HG03135 (cell line): ENCODE measurements at regions not wholly inside any gene's neighbourhood (a gene's known extent, or its start where the extent isn't known, plus 50 kb on each side); places are given as distances from the start of the nearest gene placed in this dataset.
"Not testable (repeated sequence)": the region's sequence is repeated elsewhere in the genome, so short reads cannot be mapped to it uniquely, and the experiment has no call there.

ENCODE experiments used
- ATAC-seq: cut with Tn5 transposase; IDR thresholded peaks from one replicate; pipeline ENCODE4 v1.9.1; 2021; ENCODE audit warnings: mild to moderate bottlenecking, moderate library complexity; ENCODE audit not compliant: unreplicated experiment

DNA sequence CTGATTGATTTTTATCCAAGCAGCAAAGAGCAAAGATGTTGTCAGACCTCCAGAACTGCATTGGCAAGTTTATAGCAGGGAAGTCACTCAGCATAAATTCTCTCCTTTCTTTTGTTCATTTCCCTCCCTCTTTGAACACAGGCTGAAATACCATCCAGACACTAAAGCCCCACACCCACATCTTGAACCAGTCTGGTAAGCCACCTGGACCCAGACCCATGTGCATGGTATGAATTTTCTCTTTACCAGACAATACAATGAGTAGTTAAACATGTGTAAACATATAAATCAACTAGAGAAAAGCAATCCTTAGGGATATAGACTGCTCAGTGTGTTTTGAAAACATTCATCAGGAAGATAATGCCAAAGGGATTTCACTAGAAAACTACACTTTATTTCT lies 488.3 kb upstream of the FLRT2 start:
- ATAC-seq, result no peak

GRCh38 chr14:85042301-85042700 lies 487.6 kb upstream of the FLRT2 start:
- no peak for ATAC-seq

DNA sequence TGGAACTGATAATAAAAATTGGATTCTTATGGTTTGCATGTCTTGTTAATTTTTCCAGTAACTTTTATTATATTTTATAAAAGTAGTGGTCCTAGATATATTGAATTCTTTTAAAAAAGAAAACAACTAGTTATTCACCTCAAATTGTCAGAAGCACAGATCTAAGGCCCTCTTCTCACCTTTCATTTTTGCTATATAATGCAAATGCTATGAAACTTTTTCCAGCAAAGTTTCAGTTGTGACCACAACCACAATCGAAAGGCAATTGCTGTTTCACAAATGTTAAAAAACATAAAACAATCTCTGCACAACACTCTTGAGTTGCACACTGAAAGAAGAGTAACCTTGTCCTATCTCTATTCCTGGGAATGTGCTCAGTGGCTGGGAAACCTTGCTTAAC lies 479.8 kb upstream of the FLRT2 start:
- ATAC-seq, result no peak

DNA sequence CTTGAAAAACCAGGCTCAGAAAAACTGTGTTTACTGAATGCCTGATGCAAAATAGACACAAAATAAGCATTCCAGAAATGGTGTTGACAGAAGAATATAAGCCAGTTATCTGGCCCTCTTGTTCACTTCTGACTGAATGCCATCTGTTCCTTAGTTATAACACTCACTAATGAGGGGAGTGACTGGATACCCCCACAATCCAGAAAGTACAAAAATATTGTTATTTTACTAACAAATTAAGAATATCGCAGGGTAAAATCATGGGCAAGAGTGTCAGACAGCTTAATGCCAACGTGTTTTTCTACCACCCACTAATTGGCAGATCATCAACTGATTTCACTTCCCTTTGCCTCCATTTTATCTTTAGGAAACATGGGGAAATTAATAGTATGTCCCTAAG lies 477.3 kb upstream of the FLRT2 start:
- no peak for ATAC-seq

DNA sequence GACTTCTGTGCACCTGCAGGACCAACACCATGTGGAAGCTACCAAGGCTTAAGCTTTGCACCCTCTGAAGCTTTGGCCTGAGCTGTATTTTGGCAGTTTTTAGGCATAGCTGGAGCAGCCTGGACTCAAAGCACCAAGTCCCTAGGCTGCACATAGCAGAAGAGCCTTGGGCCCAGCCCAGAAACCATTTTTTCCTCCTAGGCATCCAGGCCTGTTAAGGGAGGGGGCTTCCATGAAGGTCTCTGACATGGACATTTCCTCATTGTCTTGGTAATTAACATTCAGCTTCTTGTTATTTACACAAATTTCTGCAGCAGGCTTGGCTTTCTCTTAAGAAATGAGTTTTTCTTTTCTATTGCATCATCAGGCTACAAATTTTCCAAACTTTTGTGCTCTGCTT lies 475.8 kb upstream of the FLRT2 start:
- no peak for ATAC-seq

DNA sequence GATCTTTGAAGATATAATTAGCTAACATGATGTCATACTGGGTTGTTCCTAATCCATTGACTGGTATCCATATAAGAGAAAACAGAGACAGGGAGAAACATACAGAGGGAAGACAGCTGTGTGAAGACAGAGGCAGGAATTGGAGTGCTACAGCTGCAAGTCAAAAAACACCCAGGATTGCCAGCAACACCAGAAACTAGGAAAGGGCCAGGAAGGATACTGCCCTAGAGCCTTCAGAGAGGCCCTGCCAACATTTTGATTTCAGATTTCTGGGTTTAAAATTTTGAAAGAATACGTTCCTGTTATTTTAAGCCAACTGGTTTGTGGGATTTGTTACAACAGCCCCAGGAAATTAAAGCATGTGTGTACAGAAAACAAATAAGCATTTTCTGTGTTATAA lies 473.7 kb upstream of the FLRT2 start:
- ATAC-seq, result no peak

DNA sequence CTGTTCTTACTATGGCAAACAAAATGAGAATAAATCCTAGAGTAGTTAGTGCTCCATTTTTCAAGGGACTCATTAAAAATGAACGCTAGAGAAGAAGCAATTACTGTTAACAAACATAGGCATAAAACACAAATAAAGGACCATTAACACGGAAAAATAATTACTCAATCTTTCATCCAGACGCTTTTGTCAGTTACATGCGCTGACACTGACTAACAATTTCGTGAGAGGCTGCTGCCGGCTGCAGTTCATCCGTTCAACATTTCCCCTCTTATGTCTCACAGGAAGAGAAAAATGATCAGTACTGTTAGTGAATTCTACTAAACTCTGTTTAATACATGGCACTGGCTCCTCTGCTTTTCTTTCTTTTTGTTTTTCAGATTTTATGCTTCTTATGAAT lies 472.7 kb upstream of the FLRT2 start:
- ATAC-seq, result no peak

- ATAC-seq, result no peak
Measured at GRCh38 chr14:85058150-85058549, 471.8 kb upstream of the FLRT2 start.

GRCh38 chr14:85060121-85060520 lies 469.8 kb upstream of the FLRT2 start:
- ATAC-seq, result no peak

GRCh38 chr14:85061256-85061655 lies 468.7 kb upstream of the FLRT2 start:
- ATAC-seq, result no peak

GRCh38 chr14:85063747-85064146 lies 466.2 kb upstream of the FLRT2 start:
- ATAC-seq, result no peak

- ATAC-seq, result no peak
Measured at GRCh38 chr14:85071447-85071846, 458.5 kb upstream of the FLRT2 start.

GRCh38 chr14:85074955-85075354 lies 455.0 kb upstream of the FLRT2 start:
- no peak for ATAC-seq

- no peak for ATAC-seq
Measured at GRCh38 chr14:85075694-85076476, 454.1 kb upstream of the FLRT2 start.

- not testable (repeated sequence) for ATAC-seq
Measured at GRCh38 chr14:85077716-85078115, 452.2 kb upstream of the FLRT2 start.

DNA sequence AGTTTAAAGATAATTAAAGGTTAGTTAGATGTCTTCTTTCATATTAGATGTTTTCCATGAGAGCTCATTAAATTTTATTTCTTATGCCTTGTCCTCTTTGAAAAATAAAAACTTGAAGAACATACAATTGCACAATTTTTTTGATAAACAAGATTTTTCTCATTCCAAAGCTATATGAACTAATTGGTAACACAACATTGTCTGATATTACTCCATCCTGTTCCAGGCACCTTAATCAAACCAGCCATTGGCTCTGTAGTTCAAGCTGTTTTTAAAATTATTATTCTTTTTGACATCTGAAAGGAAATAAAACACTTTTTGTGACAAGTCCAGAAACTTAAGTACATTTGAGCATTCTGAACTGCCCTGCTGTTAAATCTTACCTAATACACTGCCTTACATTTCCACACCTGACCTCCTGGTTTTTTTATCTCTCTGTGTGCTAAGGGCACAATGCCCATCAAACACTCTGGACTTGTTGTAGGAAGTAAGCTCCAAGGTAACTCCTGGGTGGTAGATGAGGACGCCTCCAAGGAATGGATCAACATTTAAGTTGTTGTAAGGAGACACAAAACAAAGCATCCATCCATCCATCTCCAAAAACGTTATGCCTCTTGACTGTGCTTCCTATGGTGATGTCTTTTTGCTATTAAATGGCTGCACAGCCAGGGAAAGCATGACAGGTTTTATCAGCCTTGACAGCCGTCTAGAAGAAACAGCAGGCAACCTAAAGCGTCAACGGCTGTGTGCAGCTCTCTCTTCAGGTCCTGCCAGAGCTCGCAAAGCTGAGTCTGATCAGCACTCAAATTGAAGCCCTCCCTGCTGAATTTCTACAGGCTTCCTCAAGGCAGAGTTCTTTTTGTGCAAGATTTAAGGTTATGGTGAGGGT lies 449.9 kb upstream of the FLRT2 start:
- no peak for ATAC-seq

- ATAC-seq, result no peak
Measured at GRCh38 chr14:85084344-85084743, 445.6 kb upstream of the FLRT2 start.

DNA sequence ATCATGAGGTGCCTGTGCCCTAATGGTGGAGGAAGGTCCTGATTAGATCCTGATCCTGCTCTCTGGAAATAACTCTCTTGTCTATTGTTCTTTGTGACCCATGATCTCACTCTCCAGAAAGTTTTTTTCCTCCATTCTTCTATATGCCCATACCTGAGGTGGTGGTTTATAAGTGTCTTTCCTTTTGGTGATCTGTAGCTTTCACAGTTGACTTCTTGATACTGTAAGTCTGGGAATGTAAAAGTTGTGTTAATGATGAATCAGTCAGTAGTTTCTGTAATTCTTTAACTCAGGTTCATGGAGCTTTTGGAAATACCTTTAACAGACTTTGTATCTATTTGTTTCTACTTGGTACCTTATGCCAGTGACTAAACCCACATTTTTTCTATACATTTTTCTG lies 444.0 kb upstream of the FLRT2 start:
- no peak for ATAC-seq

DNA sequence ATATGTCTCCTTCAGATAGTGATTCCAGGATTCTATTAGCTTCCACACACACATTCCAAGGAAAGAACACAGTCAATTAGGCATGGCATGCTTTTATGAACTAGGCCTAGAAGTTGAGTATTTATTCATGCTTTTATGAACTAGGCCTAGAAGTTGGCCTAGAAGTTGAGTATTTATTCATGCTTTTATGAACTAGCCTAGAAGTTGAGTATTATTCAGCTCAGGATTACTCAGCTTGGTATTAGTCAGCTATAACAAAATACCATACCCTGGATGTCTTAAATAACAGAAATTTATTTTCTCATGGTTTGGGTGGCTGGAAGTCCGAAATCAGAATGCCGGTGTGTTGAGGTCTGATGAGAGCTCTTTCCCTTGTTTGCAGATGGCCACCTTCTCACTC lies 442.7 kb upstream of the FLRT2 start:
- ATAC-seq, result no peak

GRCh38 chr14:85088192-85088591 lies 441.8 kb upstream of the FLRT2 start:
- no peak for ATAC-seq

DNA sequence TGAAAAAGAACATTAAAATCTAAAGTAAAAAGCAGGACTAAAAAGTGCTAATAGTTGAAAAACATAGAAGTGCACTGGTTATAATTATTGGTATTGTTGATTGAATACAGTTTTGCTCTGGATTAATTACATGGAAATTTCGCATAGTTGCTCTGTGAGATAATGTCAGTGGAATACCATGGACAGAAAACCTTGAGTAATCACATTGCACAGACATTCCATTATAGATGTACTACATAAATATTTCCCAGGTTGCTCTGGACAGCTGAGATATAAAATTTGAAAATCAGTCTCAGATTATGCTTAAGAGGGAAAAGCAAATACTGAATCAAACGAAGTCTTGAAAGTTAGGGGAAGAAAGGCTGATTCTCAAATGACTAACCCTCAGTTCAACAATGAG lies 439.3 kb upstream of the FLRT2 start:
- no peak for ATAC-seq

DNA sequence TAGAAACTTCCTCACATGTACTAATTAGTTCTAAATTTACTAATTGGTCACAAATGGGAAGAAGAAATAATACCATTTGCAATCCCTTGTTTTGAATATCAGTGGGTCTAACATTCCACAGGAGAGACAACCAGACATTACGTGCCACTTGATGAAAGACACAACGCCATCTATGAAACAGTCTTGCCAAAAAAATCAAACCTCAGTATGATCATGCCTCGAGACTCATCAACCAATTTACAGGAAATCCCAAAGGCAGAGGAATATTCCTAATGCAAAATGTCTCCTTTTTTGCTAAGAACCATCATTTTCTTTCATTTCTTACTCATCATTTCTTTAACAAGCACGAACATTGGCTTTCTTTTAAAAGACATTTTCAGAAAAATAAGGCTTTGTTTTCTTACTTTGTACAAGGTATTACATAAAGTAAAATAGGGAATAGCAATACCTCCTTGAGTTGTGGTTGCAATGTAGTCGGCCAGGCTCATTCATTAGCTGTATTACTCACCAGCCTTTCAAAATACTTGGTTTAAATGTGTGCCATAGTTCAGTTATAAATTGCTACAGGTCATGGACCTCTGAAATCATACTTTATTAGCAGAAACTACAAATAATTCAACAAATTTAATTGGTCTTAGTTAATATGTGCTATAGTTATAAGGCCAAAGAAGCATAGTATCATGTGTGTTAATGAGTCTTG lies 436.2 kb upstream of the FLRT2 start:
- no peak for ATAC-seq
